HepG2 (cell line): ENCODE measurements at regions not wholly inside any gene's neighbourhood (a gene's known extent, or its start where the extent isn't known, plus 50 kb on each side); places are given as distances from the start of the nearest gene placed in this dataset.

Source experiments
- ATAC-seq: fragments of 200-7000 bp; cut with Tn5 transposase; 3 replicates; pipeline ENCODE4 v1.9.1; 2020; ENCODE audit warnings: mild to moderate bottlenecking, moderate library complexity
- BruUV-seq: library from RNA; stranded (reverse); fragments of 400-500 nt; replicated peaks from 2 replicates; lab custom pipeline; 2021; lab: Mats Ljungman, UMichigan
- CTCF ChIA-PET: fragments of 300-600 bp; formaldehyde crosslinking; extraction: SDS; loops from one replicate; lab custom pipeline; 2021; ENCODE audit warnings: low total read pairs, inconsistent platforms, low intra/inter-chr PET ratio; lab: Yijun Ruan, JAX
- POLR2A ChIA-PET: fragments of 350-600 bp; sonication (Branson Sonifier 250); formaldehyde crosslinking; loops from one replicate; lab custom pipeline; 2020; ENCODE audit warnings: antibody characterized with exemption, inconsistent platforms; lab: Yijun Ruan, JAX
- DNase-seq: peaks from one replicate; pipeline ENCODE4 v3.0.0-alpha.2; 2015; ENCODE audit warnings: low spot score
- FAIRE-seq: peaks from 3 replicates; lab custom pipeline; 2011; peaks lifted over from hg19 to GRCh38; lab: Jason Lieb, UNC
- H2AFZ ChIP-seq: one replicate; pipeline ENCODE4 v1.6.1; 2011; ENCODE audit warnings: low read length, inconsistent platforms
- H3K27ac ChIP-seq: fragments of 300-600 bp; 3 replicates; pipeline ENCODE4 v1.8.0; 2011; ENCODE audit warnings: mixed run types, mild to moderate bottlenecking, mixed read lengths, low read length, inconsistent platforms; ENCODE audit not compliant: insufficient read depth; ENCODE audit errors: extremely low read length
- H3K27me3 ChIP-seq, 2 experiments: fragments of 200-600 bp in 1 of 2; 2 replicates in 1 of 2; 3 replicates in 1 of 2; pipeline versions ENCODE4 v1.6.0 to v1.8.0; 2011; ENCODE audit warnings: low read length in 2 of 2, mild to moderate bottlenecking in 2 of 2, moderate library complexity in 2 of 2, inconsistent platforms in 1 of 2; ENCODE audit not compliant: insufficient read depth in 2 of 2, control insufficient read depth in 1 of 2
- H3K36me3 ChIP-seq, 2 experiments: fragments of 200-600 bp in 1 of 2; replicated peaks in 1 of 2; 2 replicates in 1 of 2; 3 replicates in 1 of 2; pipeline versions ENCODE4 v1.5.1 to v1.8.0; 2011; ENCODE audit warnings: low read length in 2 of 2, inconsistent platforms in 1 of 2; ENCODE audit not compliant: insufficient read depth in 2 of 2, control insufficient read depth in 1 of 2
- H3K4me1 ChIP-seq: 2 replicates; pipeline ENCODE4 v1.5.1; 2012; ENCODE audit warnings: low read length, inconsistent platforms; ENCODE audit not compliant: insufficient read depth
- H3K4me2 ChIP-seq: 2 replicates; pipeline ENCODE4 v1.6.0; 2011; ENCODE audit warnings: low read depth, low read length, inconsistent platforms
- H3K4me3 ChIP-seq, 3 experiments: fragments of 200-600 bp in 1 of 3; sonication (generic), shearing (Covaris generic) in 1 of 3; replicated peaks in 1 of 3; 2 replicates each; pipeline ENCODE4 v1.5.1; 2011 to 2016; ENCODE audit warnings: low read length in 3 of 3, inconsistent platforms in 2 of 3, low read depth in 2 of 3, mild to moderate bottlenecking in 2 of 3, control low read depth in 1 of 3, mixed read lengths in 1 of 3; ENCODE audit not compliant: insufficient read depth in 1 of 3
- H3K79me2 ChIP-seq: one replicate; pipeline ENCODE4 v1.6.1; 2011; ENCODE audit warnings: low read length, inconsistent platforms; ENCODE audit not compliant: insufficient read depth
- H3K9ac ChIP-seq: 2 replicates; pipeline ENCODE4 v1.6.0; 2011; ENCODE audit warnings: mild to moderate bottlenecking, low read depth, low read length, inconsistent platforms; ENCODE audit not compliant: insufficient read depth
- H3K9me3 ChIP-seq: 2 replicates; pipeline ENCODE4 v1.5.1; 2012; ENCODE audit warnings: mild to moderate bottlenecking, low read length
- H4K20me1 ChIP-seq: 2 replicates; pipeline ENCODE4 v1.6.0; 2011; ENCODE audit warnings: inconsistent platforms, mild to moderate bottlenecking, low read length, moderate library complexity; ENCODE audit not compliant: insufficient read depth
- ELF3 ChIP-seq: IDR thresholded peaks from 2 replicates; pipeline ENCODE4 v1.6.1; 2016; ENCODE audit warnings: missing genetic modification reagents, missing compliant biosample characterization
- JUND ChIP-seq: sonication (generic); formaldehyde crosslinking; IDR thresholded peaks from 2 replicates; pipeline ENCODE4 v1.8.0; 2022; ENCODE audit warnings: mild to moderate bottlenecking, missing genetic modification reagents
- MAFF ChIP-seq: IDR thresholded peaks from 2 replicates; pipeline ENCODE4 v1.6.1; 2011; ENCODE audit warnings: low read depth, low read length, improper control_type of control experiment
- MEIS2 ChIP-seq: sonication (generic); formaldehyde crosslinking; IDR thresholded peaks from 2 replicates; pipeline ENCODE4 v1.9.0; 2021; ENCODE audit warnings: mild to moderate bottlenecking, missing genetic modification reagents
- SIN3B ChIP-seq: fragments of 150-350 bp; IDR thresholded peaks from 2 replicates; pipeline ENCODE4 v1.6.1; 2014; ENCODE audit warnings: low read length
- SIX4 ChIP-seq: sonication (generic); formaldehyde crosslinking; IDR thresholded peaks from 2 replicates; pipeline ENCODE4 v1.4.0; 2020; ENCODE audit warnings: missing genetic modification reagents
- YEATS4 ChIP-seq: sonication (generic); formaldehyde crosslinking; IDR thresholded peaks from 2 replicates; pipeline ENCODE4 v1.4.0; 2020; ENCODE audit warnings: missing genetic modification reagents, borderline replicate concordance
- ZNF335 ChIP-seq: sonication (generic); formaldehyde crosslinking; IDR thresholded peaks from 2 replicates; pipeline ENCODE4 v1.4.0; 2020; ENCODE audit warnings: missing genetic modification reagents
- ZNF510 ChIP-seq: sonication (generic); formaldehyde crosslinking; IDR thresholded peaks from 2 replicates; pipeline ENCODE4 v1.4.0; 2020; ENCODE audit warnings: low read depth, mild to moderate bottlenecking, missing genetic modification reagents
- ZNF543 ChIP-seq: sonication (generic); formaldehyde crosslinking; IDR thresholded peaks from 2 replicates; pipeline ENCODE4 v1.4.0; 2020; ENCODE audit warnings: mild to moderate bottlenecking, missing genetic modification reagents
- ZNF557 ChIP-seq: sonication (generic); formaldehyde crosslinking; IDR thresholded peaks from 2 replicates; pipeline ENCODE4 v1.4.0; 2020; ENCODE audit warnings: missing genetic modification reagents
- ZNF75D ChIP-seq: sonication (generic); formaldehyde crosslinking; IDR thresholded peaks from 2 replicates; pipeline ENCODE4 v1.8.1; 2023; ENCODE audit warnings: missing genetic modification reagents, mild to moderate bottlenecking, borderline replicate concordance
- ZNF841 ChIP-seq: sonication (generic); formaldehyde crosslinking; IDR thresholded peaks from 2 replicates; pipeline ENCODE4 v1.8.1; 2023; ENCODE audit warnings: missing genetic modification reagents, borderline replicate concordance
- ZSCAN31 ChIP-seq: sonication (generic); formaldehyde crosslinking; IDR thresholded peaks from 2 replicates; pipeline ENCODE4 v1.5.0; 2020; ENCODE audit warnings: low read depth, mild to moderate bottlenecking, missing genetic modification reagents
- WGBS: methylation state at CpG from one replicate; pipeline ENCODE4 v1.1.6; 2017; ENCODE audit warnings: low lambda C conversion rate; 5-methylcytosine and 5-hydroxymethylcytosine counted together
- in situ Hi-C: cut with HindIII; loops from 2 replicates; pipeline ENCODE4 v1.10.0; 2017; ENCODE audit warnings: low pct_unique_long_range_greater_than_20kb; ENCODE audit not compliant: extremely low pct_ligation_motif_present
- intact Hi-C: fragments of 100-400 bp; cut with micrococcal nuclease; formaldehyde crosslinking; loops from one replicate; pipeline ENCODE4 v1.10.0; 2022; ENCODE audit not compliant: unreplicated experiment
- TF ChIP-seq, protein P1 (sequence below): sonication (generic); formaldehyde crosslinking; IDR thresholded peaks from 2 replicates; pipeline ENCODE4 v1.8.0; 2023; ENCODE audit warnings: mild to moderate bottlenecking, missing genetic modification reagents
- TF ChIP-seq, protein P2 (sequence below): sonication (generic); formaldehyde crosslinking; IDR thresholded peaks from 2 replicates; pipeline ENCODE4 v1.4.0; 2020; ENCODE audit warnings: missing genetic modification reagents
- TF ChIP-seq, protein P3 (sequence below): sonication (generic); formaldehyde crosslinking; IDR thresholded peaks from 2 replicates; pipeline ENCODE4 v1.4.0; 2020; ENCODE audit warnings: missing genetic modification reagents
- TF ChIP-seq, protein P4 (sequence below): sonication (generic); formaldehyde crosslinking; IDR thresholded peaks from 2 replicates; pipeline ENCODE4 v1.4.0; 2020; ENCODE audit warnings: low read depth, missing genetic modification reagents

DNA sequence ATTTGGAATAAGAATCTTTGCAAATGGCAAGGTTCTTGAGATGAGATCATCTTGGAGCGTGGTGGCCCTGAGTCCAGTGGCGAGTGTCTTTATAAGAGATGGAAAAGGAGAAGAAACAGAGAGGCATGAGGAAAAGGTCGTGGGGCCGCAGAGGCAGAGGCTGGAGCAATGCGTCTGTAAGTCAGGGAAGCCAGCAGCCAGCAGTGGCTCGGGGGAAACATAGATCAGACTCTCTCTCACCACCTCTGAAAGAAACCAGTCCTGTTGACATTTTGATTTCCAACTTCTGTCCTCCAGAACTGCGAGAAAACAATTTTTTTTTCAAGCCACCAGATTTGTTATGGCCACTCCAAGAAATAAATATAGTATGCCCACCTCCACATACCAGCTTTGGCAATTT, 226.6 kb downstream of the TFAP2C start:
- in situ Hi-C loops (no loop called here), intact Hi-C loops (no loop called here)
- Histone ChIP-seq H3K27me3 (peaks cover 0 to 27% of the 10 kb centered on the region in 2 experiments; a peak in 2 of 5 replicates), H2AFZ (no peak overlapping the region), H3K9me3 (no peaks in the 10 kb centered on the region), H3K79me2 (no peaks in the 10 kb centered on the region), H3K4me1 (no peaks in the 10 kb centered on the region), H3K27ac (no peak overlapping the region), H4K20me1 (no peaks in the 10 kb centered on the region), H3K4me3 (no peak overlapping the region), H3K9ac (no peak overlapping the region), H3K36me3 (no peaks in the 10 kb centered on the region), H3K4me2 (no peak overlapping the region)
- CTCF ChIA-PET = no interaction called here
- TF ChIP-seq ZNF557 (no peak), ZNF75D (CRISPR knock-in tag) (no peak), ZNF543 (CRISPR knock-in tag) (no peak), YEATS4 (CRISPR knock-in tag) (no peak), SIX4 (CRISPR knock-in tag) (no peak), JUND (CRISPR knock-in tag) (no peak), ZSCAN31 (CRISPR knock-in tag) (no peak), ZNF841 (CRISPR knock-in tag) (no peak), ZNF510 (CRISPR knock-in tag) (no peak), ELF3 (CRISPR knock-in tag) (no peak), MAFF (no peak), ZNF335 (no peak), SIN3B (no peak), MEIS2 (CRISPR knock-in tag) (no peak)
- TF ChIP-seq, protein P1, sequence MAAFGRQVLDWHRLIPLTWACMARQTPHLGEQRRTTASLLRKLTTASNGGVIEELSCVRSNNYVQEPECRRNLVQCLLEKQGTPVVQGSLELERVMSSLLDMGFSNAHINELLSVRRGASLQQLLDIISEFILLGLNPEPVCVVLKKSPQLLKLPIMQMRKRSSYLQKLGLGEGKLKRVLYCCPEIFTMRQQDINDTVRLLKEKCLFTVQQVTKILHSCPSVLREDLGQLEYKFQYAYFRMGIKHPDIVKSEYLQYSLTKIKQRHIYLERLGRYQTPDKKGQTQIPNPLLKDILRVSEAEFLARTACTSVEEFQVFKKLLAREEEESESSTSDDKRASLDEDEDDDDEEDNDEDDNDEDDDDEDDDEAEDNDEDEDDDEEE (CRISPR knock-in tag) = no peak
- TF ChIP-seq, protein P2, sequence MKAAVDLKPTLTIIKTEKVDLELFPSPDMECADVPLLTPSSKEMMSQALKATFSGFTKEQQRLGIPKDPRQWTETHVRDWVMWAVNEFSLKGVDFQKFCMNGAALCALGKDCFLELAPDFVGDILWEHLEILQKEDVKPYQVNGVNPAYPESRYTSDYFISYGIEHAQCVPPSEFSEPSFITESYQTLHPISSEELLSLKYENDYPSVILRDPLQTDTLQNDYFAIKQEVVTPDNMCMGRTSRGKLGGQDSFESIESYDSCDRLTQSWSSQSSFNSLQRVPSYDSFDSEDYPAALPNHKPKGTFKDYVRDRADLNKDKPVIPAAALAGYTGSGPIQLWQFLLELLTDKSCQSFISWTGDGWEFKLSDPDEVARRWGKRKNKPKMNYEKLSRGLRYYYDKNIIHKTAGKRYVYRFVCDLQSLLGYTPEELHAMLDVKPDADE (CRISPR knock-in tag) = no peak
- TF ChIP-seq, protein P3, sequence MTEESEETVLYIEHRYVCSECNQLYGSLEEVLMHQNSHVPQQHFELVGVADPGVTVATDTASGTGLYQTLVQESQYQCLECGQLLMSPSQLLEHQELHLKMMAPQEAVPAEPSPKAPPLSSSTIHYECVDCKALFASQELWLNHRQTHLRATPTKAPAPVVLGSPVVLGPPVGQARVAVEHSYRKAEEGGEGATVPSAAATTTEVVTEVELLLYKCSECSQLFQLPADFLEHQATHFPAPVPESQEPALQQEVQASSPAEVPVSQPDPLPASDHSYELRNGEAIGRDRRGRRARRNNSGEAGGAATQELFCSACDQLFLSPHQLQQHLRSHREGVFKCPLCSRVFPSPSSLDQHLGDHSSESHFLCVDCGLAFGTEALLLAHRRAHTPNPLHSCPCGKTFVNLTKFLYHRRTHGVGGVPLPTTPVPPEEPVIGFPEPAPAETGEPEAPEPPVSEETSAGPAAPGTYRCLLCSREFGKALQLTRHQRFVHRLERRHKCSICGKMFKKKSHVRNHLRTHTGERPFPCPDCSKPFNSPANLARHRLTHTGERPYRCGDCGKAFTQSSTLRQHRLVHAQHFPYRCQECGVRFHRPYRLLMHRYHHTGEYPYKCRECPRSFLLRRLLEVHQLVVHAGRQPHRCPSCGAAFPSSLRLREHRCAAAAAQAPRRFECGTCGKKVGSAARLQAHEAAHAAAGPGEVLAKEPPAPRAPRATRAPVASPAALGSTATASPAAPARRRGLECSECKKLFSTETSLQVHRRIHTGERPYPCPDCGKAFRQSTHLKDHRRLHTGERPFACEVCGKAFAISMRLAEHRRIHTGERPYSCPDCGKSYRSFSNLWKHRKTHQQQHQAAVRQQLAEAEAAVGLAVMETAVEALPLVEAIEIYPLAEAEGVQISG = no peak
- TF ChIP-seq, protein P4, sequence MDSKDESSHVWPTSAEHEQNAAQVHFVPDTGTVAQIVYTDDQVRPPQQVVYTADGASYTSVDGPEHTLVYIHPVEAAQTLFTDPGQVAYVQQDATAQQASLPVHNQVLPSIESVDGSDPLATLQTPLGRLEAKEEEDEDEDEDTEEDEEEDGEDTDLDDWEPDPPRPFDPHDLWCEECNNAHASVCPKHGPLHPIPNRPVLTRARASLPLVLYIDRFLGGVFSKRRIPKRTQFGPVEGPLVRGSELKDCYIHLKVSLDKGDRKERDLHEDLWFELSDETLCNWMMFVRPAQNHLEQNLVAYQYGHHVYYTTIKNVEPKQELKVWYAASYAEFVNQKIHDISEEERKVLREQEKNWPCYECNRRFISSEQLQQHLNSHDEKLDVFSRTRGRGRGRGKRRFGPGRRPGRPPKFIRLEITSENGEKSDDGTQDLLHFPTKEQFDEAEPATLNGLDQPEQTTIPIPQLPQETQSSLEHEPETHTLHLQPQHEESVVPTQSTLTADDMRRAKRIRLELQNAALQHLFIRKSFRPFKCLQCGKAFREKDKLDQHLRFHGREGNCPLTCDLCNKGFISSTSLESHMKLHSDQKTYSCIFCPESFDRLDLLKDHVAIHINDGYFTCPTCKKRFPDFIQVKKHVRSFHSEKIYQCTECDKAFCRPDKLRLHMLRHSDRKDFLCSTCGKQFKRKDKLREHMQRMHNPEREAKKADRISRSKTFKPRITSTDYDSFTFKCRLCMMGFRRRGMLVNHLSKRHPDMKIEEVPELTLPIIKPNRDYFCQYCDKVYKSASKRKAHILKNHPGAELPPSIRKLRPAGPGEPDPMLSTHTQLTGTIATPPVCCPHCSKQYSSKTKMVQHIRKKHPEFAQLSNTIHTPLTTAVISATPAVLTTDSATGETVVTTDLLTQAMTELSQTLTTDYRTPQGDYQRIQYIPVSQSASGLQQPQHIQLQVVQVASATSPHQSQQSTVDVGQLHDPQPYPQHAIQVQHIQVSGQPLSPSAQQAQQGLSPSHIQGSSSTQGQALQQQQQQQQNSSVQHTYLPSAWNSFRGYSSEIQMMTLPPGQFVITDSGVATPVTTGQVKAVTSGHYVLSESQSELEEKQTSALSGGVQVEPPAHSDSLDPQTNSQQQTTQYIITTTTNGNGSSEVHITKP (CRISPR knock-in tag) = no peak
- POLR2A ChIA-PET = no interaction called here
- no peak for DNase-seq
- FAIRE-seq = no peak
- no TSS peak for BruUV-seq
- ATAC-seq = no peak
- WGBS = 14% methylated on average over 7 of the region's 7 CpGs
